Common myeloid progenitor, CD34-positive (primary cell): ENCODE measurements at regions not wholly inside any gene's neighbourhood (a gene's known extent, or its start where the extent isn't known, plus 50 kb on each side); places are given as distances from the start of the nearest gene placed in this dataset.

ENCODE experiments used
- CTCF ChIA-PET: fragments of 350-600 bp; sonication (Branson Sonifier 250); formaldehyde crosslinking; loops from one replicate; lab custom pipeline; 2021; ENCODE audit warnings: antibody characterized with exemption; lab: Charles Lee
- POLR2A ChIA-PET: fragments of 350-600 bp; sonication (Branson Sonifier 250); formaldehyde crosslinking; loops from one replicate; lab custom pipeline; 2021; ENCODE audit warnings: antibody characterized with exemption; lab: Charles Lee
- DNase-seq, 3 donors: peaks; one replicate each; pipeline versions ENCODE4 v3.0.0 to v3.0.0-alpha.2; 2013
- H3K27ac ChIP-seq, 2 experiments: 1 replicate in 1 of 2; 2 replicates in 1 of 2; pipeline ENCODE4 v1.7.0; 2013; ENCODE audit warnings: inconsistent platforms in 2 of 2, low read length in 2 of 2, mild to moderate bottlenecking in 2 of 2, low read depth in 1 of 2, moderate library complexity in 1 of 2; ENCODE audit not compliant: severe bottlenecking in 2 of 2, insufficient read depth in 1 of 2, poor library complexity in 1 of 2
- H3K27me3 ChIP-seq, 5 experiments: replicated peaks in 2 of 5; 1 replicate in 3 of 5; 2 replicates in 2 of 5; pipeline versions ENCODE4 v1.6.1 to v1.7.0; 2013; ENCODE audit warnings: low read length in 4 of 5, mild to moderate bottlenecking in 2 of 5, moderate library complexity in 2 of 5, inconsistent platforms in 1 of 5; ENCODE audit not compliant: insufficient read depth in 5 of 5, control insufficient read depth in 4 of 5
- H3K36me3 ChIP-seq, 4 experiments: 1 replicate in 2 of 4; 2 replicates in 2 of 4; pipeline versions ENCODE4 v1.6.1 to v1.7.0; 2013; ENCODE audit warnings: low read length in 3 of 4, control low read depth in 1 of 4, mild to moderate bottlenecking in 1 of 4; ENCODE audit not compliant: control insufficient read depth in 4 of 4, insufficient read depth in 4 of 4
- H3K4me1 ChIP-seq, 4 experiments: 1 replicate in 3 of 4; 2 replicates in 1 of 4; pipeline versions ENCODE4 v1.6.1 to v1.7.1; 2013; ENCODE audit warnings: low read length in 3 of 4, mild to moderate bottlenecking in 3 of 4, control low read depth in 1 of 4, inconsistent platforms in 1 of 4, moderate library complexity in 1 of 4; ENCODE audit not compliant: control insufficient read depth in 4 of 4, insufficient read depth in 4 of 4; ENCODE audit errors: control extremely low read depth in 1 of 4
- H3K4me3 ChIP-seq, 7 experiments: 1 replicate in 4 of 7; 2 replicates in 3 of 7; pipeline versions ENCODE4 v1.5.1 to v1.7.0; 2013; ENCODE audit warnings: mild to moderate bottlenecking in 7 of 7, low read length in 6 of 7, moderate library complexity in 6 of 7, inconsistent platforms in 2 of 7, low read depth in 2 of 7, control low read depth in 1 of 7; ENCODE audit not compliant: insufficient read depth in 4 of 7, control insufficient read depth in 1 of 7; ENCODE audit errors: extremely low read depth in 1 of 7
- H3K9me3 ChIP-seq, 5 experiments: 1 replicate in 4 of 5; 2 replicates in 1 of 5; pipeline versions ENCODE4 v1.6.1 to v1.7.1; 2013; ENCODE audit warnings: low read length in 4 of 5, mild to moderate bottlenecking in 2 of 5, inconsistent platforms in 1 of 5, low read depth in 1 of 5, moderate library complexity in 1 of 5; ENCODE audit not compliant: control insufficient read depth in 4 of 5, insufficient read depth in 2 of 5; ENCODE audit errors: control extremely low read depth in 1 of 5
- WGBS: methylation state at CpG from one replicate; pipeline ENCODE4 v1.1.5; 2013; ENCODE audit not compliant: insufficient coverage; 5-methylcytosine and 5-hydroxymethylcytosine counted together

DNA sequence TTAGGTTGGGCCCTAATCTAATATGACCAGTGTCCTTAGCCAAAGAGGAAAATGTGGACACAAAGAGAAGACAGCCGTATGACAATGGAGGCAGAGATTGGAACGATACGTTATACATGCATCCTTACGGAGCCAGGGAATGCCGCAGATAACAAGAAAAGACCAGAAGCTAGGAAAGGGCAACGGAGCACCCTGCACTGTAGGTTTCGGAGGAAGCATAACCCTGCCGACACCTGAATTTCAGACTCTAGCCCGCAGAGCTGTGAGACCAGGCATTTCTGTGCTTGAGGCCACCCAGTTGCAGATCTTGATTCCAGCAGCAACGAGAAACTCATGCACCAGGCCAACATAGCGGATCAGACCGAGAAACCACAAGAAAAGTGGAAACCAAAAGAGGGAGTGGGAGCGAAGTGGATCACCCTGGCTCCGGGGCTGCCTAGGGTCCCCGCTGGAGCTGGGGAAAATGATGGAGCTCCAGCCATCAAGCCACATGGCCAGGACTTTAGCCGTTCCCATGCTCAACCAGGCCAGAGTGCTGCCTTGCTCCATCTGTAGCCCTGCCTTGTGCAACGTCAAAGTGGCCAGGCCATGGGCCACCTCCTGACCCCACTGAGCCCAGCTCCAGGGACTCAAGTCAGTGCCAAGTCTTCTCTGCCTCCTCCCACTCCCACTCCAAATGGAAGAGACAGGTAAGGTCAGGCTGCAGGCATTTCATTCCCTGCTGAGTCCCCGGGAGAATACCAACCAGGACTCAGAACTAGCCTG lies 51.7 kb upstream of the RPL38 start:
- no peak for DNase-seq
- 91% methylated on average over 18 of the region's 18 CpGs for WGBS
- no peaks in the 10 kb centered on the region for H3K36me3 ChIP-seq
- CTCF ChIA-PET = no interaction called here
- H3K27me3 ChIP-seq = peaks cover 0 to 4% (median 0%) of the 10 kb centered on the region in 5 experiments
- H3K4me3 ChIP-seq = no peak overlapping the region
- H3K27ac ChIP-seq = no peak overlapping the region
- POLR2A ChIA-PET = no interaction called here
- no peaks in the 10 kb centered on the region for H3K4me1 ChIP-seq
- H3K9me3 ChIP-seq = no peaks in the 10 kb centered on the region

- DNase-seq = no peak
- Histone ChIP-seq H3K27ac (no peak overlapping the region), H3K4me3 (no peak overlapping the region), H3K36me3 (no peaks in the 10 kb centered on the region), H3K4me1 (no peaks in the 10 kb centered on the region), H3K27me3 (peaks cover 0 to 4% (median 2%) of the 10 kb centered on the region in 5 experiments), H3K9me3 (no peaks in the 10 kb centered on the region)
- POLR2A ChIA-PET = no interaction called here
- CTCF ChIA-PET = interaction anchor here (1.3 kb wide), 1 partner anchor 14 kb away, joined by 3 read pairs; no protein-coding TSS in a partner anchor
- WGBS = 85% methylated on average over 12 of the region's 12 CpGs
Observed at GRCh38 chr17:74152591-74153455, 50.7 kb upstream of the RPL38 start.

DNA sequence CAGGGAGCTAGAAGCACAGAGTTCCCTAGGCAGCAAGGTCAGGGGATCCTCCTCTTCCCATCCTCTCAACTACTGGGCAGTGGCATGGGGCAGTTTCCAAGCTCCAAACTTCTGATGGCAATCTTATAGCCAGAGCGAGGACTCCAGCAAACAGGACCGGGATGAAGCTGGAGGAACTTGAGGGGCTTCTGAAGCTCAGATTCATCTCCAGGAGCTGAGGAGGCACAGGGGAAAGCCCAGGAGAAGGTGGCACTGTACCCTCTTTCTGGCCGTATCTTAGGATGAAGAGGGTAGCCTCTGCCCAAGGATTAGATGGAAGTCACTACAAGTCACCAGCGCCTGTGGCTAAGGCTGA lies 50.0 kb upstream of the RPL38 start:
- POLR2A ChIA-PET = no interaction called here
- Histone ChIP-seq H3K9me3 (no peaks in the 10 kb centered on the region), H3K36me3 (no peaks in the 10 kb centered on the region), H3K4me3 (no peak overlapping the region), H3K4me1 (no peaks in the 10 kb centered on the region), H3K27ac (no peak overlapping the region), H3K27me3 (peaks cover 0 to 4% (median 2%) of the 10 kb centered on the region in 5 experiments)
- DNase-seq = no peak
- 94% methylated on average over 4 of the region's 4 CpGs for WGBS
- CTCF ChIA-PET = interaction anchor here (1.3 kb wide), 1 partner anchor 13 kb away, joined by 3 read pairs; no protein-coding TSS in a partner anchor
